Activated T-cell treated with anti-CD3 and anti-CD28 coated beads for 4 hours (primary cell): ENCODE measurements at regions not wholly inside any gene's neighbourhood (a gene's known extent, or its start where the extent isn't known, plus 50 kb on each side); places are given as distances from the start of the nearest gene placed in this dataset.
"Not testable (repeated sequence)": the region's sequence is repeated elsewhere in the genome, so short reads cannot be mapped to it uniquely, and the experiment has no call there.

Experiments
- DNase-seq: peaks from one replicate; pipeline ENCODE4 v3.0.0-alpha.2; 2020

GRCh38 chr11:10998674-10999073, 140.8 kb upstream of the ZBED5 start:
- no peak for DNase-seq

- no peak for DNase-seq
These were observed 138.8 kb upstream of the ZBED5 start for GRCh38 chr11:10996678-10997077.

- no peak for DNase-seq
These were observed 135.8 kb upstream of the ZBED5 start for GRCh38 chr11:10993640-10994039.

DNA sequence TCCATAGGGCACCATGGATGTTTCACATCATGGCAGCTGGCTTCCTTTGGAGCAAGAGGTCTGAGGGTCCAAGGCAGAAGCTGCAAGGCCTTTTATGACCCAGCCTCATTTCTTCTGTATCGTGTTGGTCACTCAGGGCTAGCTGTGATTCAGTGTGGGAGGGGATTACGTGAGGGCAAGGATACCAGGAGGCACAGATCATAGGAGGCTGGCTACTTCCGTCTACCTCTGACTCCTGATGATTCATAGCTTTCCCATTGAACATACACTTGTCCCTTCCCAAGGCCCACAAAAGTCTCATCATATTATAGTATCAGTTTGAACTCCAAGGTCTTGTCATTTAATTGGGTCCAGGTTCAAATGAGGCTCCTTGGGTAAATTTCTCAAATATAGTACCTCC, 135.3 kb upstream of the ZBED5 start:
- no peak for DNase-seq

DNA sequence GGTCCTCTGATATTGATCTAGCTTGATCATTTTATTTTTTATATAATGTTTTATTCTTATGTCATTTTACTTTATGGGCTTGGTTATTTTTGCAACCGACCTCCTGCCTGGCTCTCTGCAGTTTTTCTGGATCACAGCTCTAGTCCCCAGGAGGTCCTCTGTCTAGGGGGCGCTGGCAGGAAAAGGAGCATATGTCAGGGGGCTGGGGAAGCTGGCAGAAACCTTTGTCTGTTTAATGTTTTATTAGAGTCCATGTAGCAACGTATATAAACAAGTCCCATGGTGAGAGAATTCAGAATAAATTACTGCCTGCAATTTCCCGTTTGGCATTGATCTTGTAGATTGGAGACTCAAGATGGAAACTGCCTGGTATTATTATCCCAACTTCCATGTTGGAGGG, 133.5 kb upstream of the ZBED5 start:
- no peak for DNase-seq

DNA sequence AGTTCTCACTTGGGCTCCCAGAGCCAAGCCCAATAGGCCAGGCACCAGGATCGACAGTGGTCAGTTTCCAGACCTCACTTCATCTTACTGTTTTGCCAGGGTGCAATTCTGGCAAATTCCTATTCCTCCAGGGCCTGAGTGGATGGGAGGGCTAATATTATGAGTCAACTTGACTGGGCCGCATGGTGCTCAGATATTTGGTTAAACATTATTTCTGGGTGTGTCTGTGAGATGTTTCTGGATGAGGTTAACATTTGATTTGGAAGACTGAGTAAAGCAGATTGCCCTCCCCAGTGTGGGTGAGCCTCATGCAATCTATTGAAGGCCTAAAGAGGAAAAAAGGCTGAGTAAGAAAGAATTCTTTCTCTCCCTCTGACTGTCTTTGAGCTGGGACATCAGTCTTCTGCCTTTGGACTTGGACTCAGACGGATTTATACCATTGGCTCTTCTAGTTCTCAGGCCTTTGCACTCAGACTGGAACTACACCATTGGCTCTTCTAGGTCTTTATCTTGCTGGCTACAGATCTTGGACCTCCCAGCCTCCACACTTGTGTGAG, 132.9 kb upstream of the ZBED5 start:
- no peak for DNase-seq

DNA sequence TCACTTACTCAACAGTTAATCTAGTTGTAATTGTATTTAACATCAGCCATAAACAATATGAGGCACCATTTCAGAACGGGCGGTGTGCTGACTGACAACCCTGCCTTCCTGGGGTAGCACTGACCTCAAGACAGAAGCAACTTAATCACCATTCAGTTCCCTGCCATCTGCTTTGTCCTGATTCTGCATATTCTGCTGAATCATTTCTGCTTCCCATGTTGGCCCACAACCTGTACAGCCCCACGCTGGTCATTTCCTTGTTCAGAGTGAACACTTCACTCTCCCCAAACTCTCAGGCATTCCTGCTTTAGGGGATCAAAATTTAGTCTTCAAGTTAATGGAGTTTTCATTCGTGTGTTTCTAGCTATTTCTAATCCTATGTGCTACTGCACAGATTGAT, 132.3 kb upstream of the ZBED5 start:
- DNase-seq, result no peak

DNA sequence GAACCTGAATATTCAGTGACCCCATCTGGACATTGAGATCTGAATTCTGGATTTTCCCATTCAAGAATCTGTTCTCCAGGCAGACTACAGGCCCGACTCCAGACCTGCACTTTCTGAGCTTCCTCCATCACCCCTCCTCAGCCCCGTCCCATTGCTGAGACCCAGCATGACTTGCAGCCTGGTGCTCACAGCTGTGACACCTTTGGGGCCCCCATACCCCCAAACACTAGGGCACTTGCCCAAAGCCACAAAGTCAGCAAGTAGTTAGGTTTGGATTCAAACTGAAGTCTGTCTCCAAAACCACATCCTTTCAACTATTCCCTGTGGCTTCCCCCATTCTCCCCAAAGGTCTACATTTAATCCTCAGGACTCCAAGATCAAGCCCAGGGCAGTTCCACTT, 128.2 kb upstream of the ZBED5 start:
- no peak for DNase-seq

DNA sequence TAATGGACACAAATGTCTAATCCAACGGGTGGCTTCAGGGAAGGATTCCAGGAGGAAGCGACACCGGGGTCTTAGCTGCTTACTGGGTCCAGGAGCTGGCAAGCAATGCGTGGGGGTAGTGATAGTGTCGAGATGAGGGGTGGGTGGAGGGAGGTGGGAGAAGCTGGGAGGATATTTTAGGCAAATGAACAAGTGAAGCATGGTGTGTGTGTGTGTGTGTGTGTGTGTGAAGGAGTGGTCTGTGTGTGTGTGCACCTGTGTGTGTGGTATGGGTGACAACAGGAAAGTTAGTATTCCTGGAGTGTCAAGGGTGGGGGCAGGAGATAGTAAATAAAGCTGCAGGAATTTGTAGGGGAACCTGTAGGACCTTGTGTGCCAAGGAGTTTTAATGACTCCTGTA, 126.9 kb upstream of the ZBED5 start:
- no peak for DNase-seq

DNA sequence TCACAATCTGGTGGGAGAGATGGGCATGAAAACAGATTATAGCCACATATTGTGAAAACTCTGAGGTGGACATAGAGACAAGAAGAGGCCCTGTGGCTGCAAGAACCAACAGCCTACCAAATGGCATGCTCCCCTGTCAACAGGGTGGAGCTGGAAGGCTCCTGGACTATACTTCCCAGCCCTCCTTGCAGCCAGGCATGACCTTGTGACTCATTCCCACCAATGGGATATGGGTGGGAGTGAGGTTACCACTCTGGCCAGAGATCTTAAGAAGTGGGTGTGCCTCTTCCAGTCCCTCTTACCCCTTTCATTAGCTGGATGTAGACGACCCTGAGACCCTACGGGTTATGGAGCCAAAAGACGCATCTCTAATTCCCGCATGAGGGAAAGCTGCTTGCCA, 126.4 kb upstream of the ZBED5 start:
- no peak for DNase-seq

- no peak for DNase-seq
These were observed 125.1 kb upstream of the ZBED5 start for GRCh38 chr11:10982704-10983510.

DNA sequence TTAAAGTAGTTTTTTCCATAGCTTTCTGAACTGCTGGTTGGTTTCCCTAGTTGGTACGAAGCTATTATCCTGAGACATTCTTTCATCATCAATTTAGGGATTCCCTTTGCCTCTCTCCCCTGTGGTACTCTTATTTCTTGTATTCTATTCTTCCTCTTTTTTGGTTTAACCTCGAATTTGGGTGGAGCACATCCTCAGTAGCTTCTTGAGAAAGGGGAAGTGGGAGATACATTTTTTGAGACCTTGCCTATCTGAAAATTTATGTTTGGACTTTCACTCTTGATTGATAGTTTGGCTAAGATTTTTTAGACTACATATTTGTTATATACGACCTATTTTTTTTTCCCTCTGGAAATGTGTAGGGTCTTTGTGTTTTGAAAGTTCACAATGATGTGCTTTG, 121.7 kb upstream of the ZBED5 start:
- DNase-seq, result no peak

GRCh38 chr11:10978198-10978597, 120.3 kb upstream of the ZBED5 start:
- DNase-seq, result no peak

DNA sequence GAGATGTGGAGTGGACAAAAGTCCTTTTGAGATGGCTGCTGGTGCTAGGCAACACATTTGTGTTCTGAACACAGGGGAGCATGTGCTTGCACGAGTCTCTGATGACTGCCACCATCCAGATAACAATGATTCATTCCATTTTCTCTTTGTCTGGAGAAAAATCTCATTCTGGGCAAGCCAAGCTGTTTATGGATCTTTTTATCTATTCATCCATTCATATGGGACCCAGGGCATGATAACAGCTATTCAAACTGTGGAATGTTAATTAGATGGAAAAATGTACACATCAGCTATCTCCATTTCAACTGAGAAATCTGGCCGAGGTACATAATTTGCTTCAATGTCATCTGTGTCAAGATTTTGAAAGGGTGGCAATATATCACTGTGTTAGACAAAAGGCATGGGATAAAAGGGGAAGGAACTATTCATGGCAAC, 117.5 kb upstream of the ZBED5 start:
- DNase-seq, result no peak

DNA sequence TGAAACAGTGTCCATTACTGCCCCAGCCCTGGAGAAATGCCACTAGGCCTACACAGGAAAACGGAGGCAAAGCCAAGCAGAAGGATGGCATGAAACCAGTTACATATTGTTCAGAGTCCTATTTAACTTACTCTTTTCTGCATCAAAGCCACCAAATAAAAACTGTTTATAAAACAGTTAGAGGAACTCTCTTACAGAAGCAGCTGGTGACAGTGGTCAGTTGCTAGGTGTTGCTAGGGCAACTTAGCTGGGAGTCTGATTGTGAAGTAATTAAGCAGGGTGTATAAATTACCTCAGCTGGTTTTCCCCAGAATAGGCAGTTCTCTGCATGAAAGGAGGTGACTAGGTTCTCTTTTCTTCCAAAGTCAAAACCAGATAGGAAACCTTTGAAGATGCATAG, 115.6 kb upstream of the ZBED5 start:
- DNase-seq, result no peak

DNA sequence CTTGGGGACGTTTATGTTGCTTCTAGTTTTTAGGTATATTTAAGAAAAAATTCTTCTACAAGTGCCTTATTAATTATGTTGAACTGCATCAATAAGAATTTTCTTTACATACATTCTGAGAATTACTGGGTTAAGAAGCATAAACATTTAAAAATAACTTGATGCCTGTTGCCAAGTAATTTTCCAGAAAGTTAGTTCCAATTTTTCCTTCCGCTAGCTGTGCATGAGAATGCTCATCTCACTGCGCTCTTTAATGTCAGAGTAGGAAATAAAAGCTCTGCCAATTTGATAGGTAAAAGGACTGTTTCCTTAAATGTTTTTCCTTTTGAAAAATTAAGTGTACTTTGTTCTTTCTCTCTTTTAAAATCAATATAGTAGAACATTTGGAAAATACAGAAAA, 113.1 kb upstream of the ZBED5 start:
- DNase-seq, result no peak

GRCh38 chr11:10969387-10969786, 111.5 kb upstream of the ZBED5 start:
- no peak for DNase-seq

DNA sequence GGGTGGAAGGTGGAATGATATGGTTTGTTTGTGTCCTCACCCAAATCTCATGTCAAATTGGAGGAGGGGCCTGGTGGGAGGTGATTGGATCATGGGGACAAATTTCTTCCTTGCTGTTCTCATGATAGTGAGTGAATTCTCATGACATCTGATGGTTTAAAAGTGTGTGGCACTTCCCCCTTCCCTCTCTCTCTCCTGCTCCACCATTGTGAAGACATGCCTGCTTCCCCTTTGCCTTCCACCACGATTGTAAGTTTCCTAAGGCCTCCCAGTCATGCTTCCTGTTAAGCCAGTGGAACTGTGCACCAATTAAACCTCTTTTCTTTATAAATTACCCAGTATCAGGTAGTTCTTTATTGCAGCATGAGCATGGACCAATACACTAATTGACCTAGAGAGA, 99.0 kb upstream of the ZBED5 start:
- not testable (repeated sequence) for DNase-seq

DNA sequence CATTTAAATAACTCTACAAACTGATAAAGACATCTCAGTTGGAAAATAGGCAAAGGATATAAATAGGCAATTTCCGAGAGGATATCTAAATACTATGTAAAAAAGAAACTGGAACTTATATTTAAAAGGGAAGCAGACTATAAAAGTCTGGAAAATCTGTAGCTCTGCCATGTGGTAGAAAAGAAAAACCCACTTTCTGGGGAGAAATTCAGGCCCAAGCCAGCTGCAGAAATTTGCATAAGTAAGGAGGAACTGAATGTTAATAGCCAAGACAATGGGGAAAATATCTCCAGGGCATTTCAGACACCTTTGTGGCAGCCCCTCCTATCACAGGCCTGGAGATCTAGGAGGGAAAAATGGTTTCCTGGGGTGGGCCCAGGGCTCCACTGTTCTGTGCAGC, 97.8 kb upstream of the ZBED5 start:
- DNase-seq, result no peak

- no peak for DNase-seq
These were observed 96.3 kb upstream of the ZBED5 start for GRCh38 chr11:10954184-10954583.

- DNase-seq, result no peak
These were observed 95.0 kb upstream of the ZBED5 start for GRCh38 chr11:10952872-10953271.

DNA sequence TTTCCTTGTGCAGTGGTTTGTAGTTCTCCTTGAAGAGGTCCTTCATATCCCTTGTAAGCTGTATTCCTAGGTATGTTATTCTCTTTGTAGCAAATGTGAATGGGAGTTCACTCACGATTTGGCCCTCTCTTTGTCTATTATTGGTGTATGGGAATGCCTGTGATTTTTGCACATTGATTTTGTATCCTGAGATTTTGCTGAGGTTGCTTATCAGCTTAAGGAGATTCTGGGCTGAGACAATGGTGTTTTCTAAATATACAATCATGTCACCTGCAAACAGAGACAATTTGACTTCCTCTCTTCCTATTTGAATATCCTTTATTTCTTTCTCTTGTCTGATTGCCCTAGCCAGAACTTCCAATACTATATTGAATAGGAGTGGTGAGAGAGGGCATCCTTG, 90.1 kb upstream of the ZBED5 start:
- DNase-seq, result not testable (repeated sequence)

DNA sequence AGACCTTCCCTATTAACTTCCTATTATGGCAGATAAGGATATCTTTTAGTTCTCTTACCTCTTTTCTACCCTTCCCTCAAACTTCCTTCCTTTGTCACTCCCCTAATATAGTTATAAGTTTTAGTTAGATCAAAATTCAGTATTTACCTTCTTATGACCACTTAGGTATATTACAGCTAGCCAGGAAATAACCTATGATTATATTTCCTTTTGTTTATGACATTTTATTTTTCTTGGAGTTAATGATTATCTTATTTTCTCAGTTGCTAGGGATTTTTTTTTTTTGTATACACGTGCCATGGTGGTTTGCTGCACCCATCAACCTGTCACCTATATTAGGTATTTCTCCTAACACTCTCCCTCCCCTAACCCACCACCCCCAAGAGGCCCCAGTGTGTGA, 88.2 kb upstream of the ZBED5 start:
- no peak for DNase-seq

GRCh38 chr11:10945196-10945595, 87.3 kb upstream of the ZBED5 start:
- no peak for DNase-seq

DNA sequence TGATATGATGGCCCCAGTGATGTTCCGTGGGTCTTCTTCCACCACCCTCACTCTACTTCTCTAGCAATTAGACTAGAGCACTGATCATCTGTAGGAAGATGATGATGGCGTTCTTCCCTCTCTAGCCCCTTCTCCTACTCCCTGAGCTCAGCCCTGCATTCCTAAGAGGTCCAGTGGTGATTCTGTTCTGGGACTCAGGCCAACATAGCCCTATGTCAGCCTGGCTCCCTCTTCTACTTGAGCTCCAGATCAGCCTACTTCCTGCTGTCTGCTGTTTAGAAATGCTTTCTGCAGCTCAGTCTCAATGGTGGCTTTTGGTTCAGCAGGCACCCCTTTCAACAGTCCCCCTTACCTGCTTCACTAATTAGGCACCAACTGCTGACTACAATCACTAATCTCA, 86.1 kb upstream of the ZBED5 start:
- DNase-seq, result no peak
